HEK293 (cell line): ENCODE measurements at regions not wholly inside any gene's neighbourhood (a gene's known extent, or its start where the extent isn't known, plus 50 kb on each side); places are given as distances from the start of the nearest gene placed in this dataset.

ENCODE experiments used
- CTCF ChIA-PET: fragments of 350-600 bp; formaldehyde crosslinking; extraction: SDS; loops from one replicate; lab custom pipeline; 2021; ENCODE audit warnings: antibody characterized with exemption; lab: Yijun Ruan, JAX
- POLR2A ChIA-PET: fragments of 300-600 bp; formaldehyde crosslinking; extraction: SDS; loops from one replicate; lab custom pipeline; 2020; ENCODE audit warnings: antibody characterized with exemption, inconsistent platforms; lab: Yijun Ruan, JAX
- H3K27ac ChIP-seq: fragments of 200-500 bp; sonication (Bioruptor generic); 2 replicates; pipeline ENCODE4 v1.5.1; 2014; ENCODE audit warnings: low read depth, low read length, control low read depth, inconsistent platforms; ENCODE audit errors: extremely low read depth
- H3K36me3 ChIP-seq, 2 experiments: fragments of 200-500 bp in 1 of 2; sonication (Bioruptor generic) in 1 of 2; 1 replicate in 1 of 2; 2 replicates in 1 of 2; pipeline ENCODE4 v1.5.1; 2014 to 2017; ENCODE audit warnings: inconsistent platforms in 2 of 2, low read length in 2 of 2; ENCODE audit not compliant: control insufficient read depth in 2 of 2, insufficient read depth in 1 of 2
- H3K4me1 ChIP-seq: fragments of 200-500 bp; sonication (Bioruptor generic); 2 replicates; pipeline ENCODE4 v1.5.1; 2014; ENCODE audit warnings: mild to moderate bottlenecking, low read length, inconsistent platforms; ENCODE audit not compliant: control insufficient read depth, insufficient read depth
- H3K4me3 ChIP-seq: 2 replicates; pipeline ENCODE4 v1.5.1; 2011; ENCODE audit warnings: low read depth, mild to moderate bottlenecking, control low read depth, low read length, moderate library complexity
- H3K9me3 ChIP-seq: fragments of 200-500 bp; sonication (Bioruptor generic); 2 replicates; pipeline ENCODE4 v1.5.1; 2014; ENCODE audit warnings: low read depth, low read length, inconsistent platforms; ENCODE audit not compliant: control insufficient read depth, insufficient read depth
- IKZF3 ChIP-seq: fragments of 450-650 bp; IDR thresholded peaks from 2 replicates; pipeline ENCODE4 v1.5.0; 2018; ENCODE audit warnings: missing biosample characterization, mild to moderate bottlenecking, missing genetic modification characterization, moderate library complexity
- KLF10 ChIP-seq: fragments of 450-650 bp; IDR thresholded peaks from 2 replicates; pipeline ENCODE4 v1.5.1; 2018; ENCODE audit warnings: missing biosample characterization, mild to moderate bottlenecking, missing genetic modification characterization
- SCRT1 ChIP-seq: fragments of 450-650 bp; formaldehyde crosslinking; IDR thresholded peaks from 2 replicates; pipeline ENCODE4 v1.5.1; 2016; ENCODE audit warnings: missing biosample characterization, missing genetic modification characterization, borderline replicate concordance
- ZBTB8A ChIP-seq: fragments of 450-650 bp; formaldehyde crosslinking; IDR thresholded peaks from 2 replicates; pipeline ENCODE4 v1.5.1; 2016; ENCODE audit warnings: missing biosample characterization, missing genetic modification characterization
- ZNF10 ChIP-seq: fragments of 450-650 bp; formaldehyde crosslinking; IDR thresholded peaks from 2 replicates; pipeline ENCODE4 v1.5.1; 2017; ENCODE audit warnings: missing biosample characterization, missing genetic modification characterization
- ZNF146 ChIP-seq: fragments of 450-650 bp; formaldehyde crosslinking; IDR thresholded peaks from 2 replicates; pipeline ENCODE4 v1.5.1; 2016; ENCODE audit warnings: missing biosample characterization, missing genetic modification characterization
- ZNF155 ChIP-seq: fragments of 450-650 bp; formaldehyde crosslinking; IDR thresholded peaks from 2 replicates; pipeline ENCODE4 v1.5.1; 2016; ENCODE audit warnings: missing biosample characterization, missing genetic modification characterization
- ZNF157 ChIP-seq: fragments of 450-650 bp; formaldehyde crosslinking; IDR thresholded peaks from 2 replicates; pipeline ENCODE4 v1.5.1; 2016; ENCODE audit warnings: missing biosample characterization, missing genetic modification characterization
- ZNF214 ChIP-seq: fragments of 450-650 bp; formaldehyde crosslinking; IDR thresholded peaks from 2 replicates; pipeline ENCODE4 v1.5.1; 2017; ENCODE audit warnings: missing biosample characterization, mild to moderate bottlenecking, missing genetic modification characterization, borderline replicate concordance
- ZNF221 ChIP-seq: fragments of 450-650 bp; formaldehyde crosslinking; IDR thresholded peaks from 2 replicates; pipeline ENCODE4 v1.5.1; 2017; ENCODE audit warnings: missing biosample characterization, missing genetic modification characterization, borderline replicate concordance
- ZNF248 ChIP-seq: fragments of 450-650 bp; formaldehyde crosslinking; IDR thresholded peaks from 2 replicates; pipeline ENCODE4 v1.5.1; 2017; ENCODE audit warnings: missing biosample characterization, missing genetic modification characterization
- ZNF280D ChIP-seq: fragments of 450-650 bp; formaldehyde crosslinking; IDR thresholded peaks from 2 replicates; pipeline ENCODE4 v1.5.1; 2016; ENCODE audit warnings: missing biosample characterization, missing genetic modification characterization
- ZNF302 ChIP-seq: fragments of 450-650 bp; formaldehyde crosslinking; IDR thresholded peaks from 2 replicates; pipeline ENCODE4 v1.5.1; 2016; ENCODE audit warnings: missing biosample characterization, missing genetic modification characterization, low read depth
- ZNF362 ChIP-seq: fragments of 450-650 bp; formaldehyde crosslinking; IDR thresholded peaks from 2 replicates; pipeline ENCODE4 v1.5.1; 2016; ENCODE audit warnings: missing biosample characterization, missing genetic modification characterization
- ZNF549 ChIP-seq: fragments of 450-650 bp; IDR thresholded peaks from 2 replicates; pipeline ENCODE4 v1.5.1; 2018; ENCODE audit warnings: missing biosample characterization, missing genetic modification characterization, mild to moderate bottlenecking, inconsistent platforms, moderate library complexity
- ZNF624 ChIP-seq: fragments of 450-650 bp; formaldehyde crosslinking; IDR thresholded peaks from 2 replicates; pipeline ENCODE4 v1.5.1; 2017; ENCODE audit warnings: missing biosample characterization, missing genetic modification characterization
- ZNF677 ChIP-seq: fragments of 450-650 bp; IDR thresholded peaks from 2 replicates; pipeline ENCODE4 v1.5.0; 2018; ENCODE audit warnings: missing biosample characterization, mild to moderate bottlenecking, missing genetic modification characterization, moderate library complexity
- ZNF768 ChIP-seq: fragments of 450-650 bp; formaldehyde crosslinking; IDR thresholded peaks from 2 replicates; pipeline ENCODE4 v1.5.1; 2018; ENCODE audit warnings: missing biosample characterization, mild to moderate bottlenecking, missing genetic modification characterization
- TF ChIP-seq, protein P1 (sequence below): fragments of 450-650 bp; formaldehyde crosslinking; IDR thresholded peaks from 2 replicates; pipeline ENCODE4 v1.5.1; 2017; ENCODE audit warnings: missing biosample characterization, mild to moderate bottlenecking, missing genetic modification characterization, moderate library complexity

DNA sequence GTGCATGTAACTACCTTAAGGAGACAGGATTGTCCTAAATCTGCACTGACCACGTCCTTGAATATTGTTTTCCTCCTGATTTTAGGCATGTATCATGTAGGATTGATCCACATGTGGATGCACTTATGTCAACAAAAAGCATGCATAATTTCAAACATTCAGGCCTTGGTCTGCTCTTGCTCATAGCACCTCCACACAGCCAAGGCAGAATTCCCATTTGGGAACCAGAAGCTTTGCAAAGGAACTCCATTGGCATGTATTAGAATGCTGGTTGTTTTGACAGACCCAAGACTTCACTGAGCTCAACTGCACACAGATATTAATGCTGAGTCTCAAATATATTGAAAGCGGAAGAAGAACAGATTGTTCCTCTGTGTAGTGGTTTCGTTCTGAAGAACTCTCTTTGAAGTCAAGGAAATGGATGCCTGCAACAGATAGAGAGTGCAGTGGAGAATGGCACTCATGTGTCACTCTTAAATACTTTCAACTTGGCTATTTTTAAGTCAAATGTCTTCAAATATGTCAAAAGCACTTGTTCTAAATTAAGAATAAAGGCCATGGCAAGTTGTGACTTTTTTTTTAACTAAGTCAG, 387.6 kb downstream of the LTN1 start:
- H3K9me3 ChIP-seq: no peaks in the 10 kb centered on the region
- TF ChIP-seq ZNF768 (tag by site-specific recombination): no peak
- no peak for TF ChIP-seq ZNF248 (tag by site-specific recombination)
- no peak for TF ChIP-seq SCRT1 (tag by site-specific recombination)
- no peak for TF ChIP-seq ZNF302 (tag by site-specific recombination)
- no peak for TF ChIP-seq ZNF549 (tag by site-specific recombination)
- TF ChIP-seq ZNF362 (tag by site-specific recombination): no peak
- TF ChIP-seq ZNF155 (tag by site-specific recombination): no peak
- TF ChIP-seq ZNF677 (tag by site-specific recombination): no peak
- TF ChIP-seq ZNF624: no peak
- TF ChIP-seq ZNF221 (tag by site-specific recombination): no peak
- no peak for TF ChIP-seq ZNF10 (tag by site-specific recombination)
- TF ChIP-seq ZBTB8A (tag by site-specific recombination): no peak
- TF ChIP-seq KLF10: no peak
- TF ChIP-seq ZNF146 (tag by site-specific recombination): no peak
- no peak for TF ChIP-seq IKZF3 (tag by site-specific recombination)
- no peak for TF ChIP-seq ZNF280D (tag by site-specific recombination)
- TF ChIP-seq, all 188 proteins: peak for 0
- ChIA-PET POLR2A (no interaction called here), CTCF (no interaction called here)
- H3K36me3 ChIP-seq: no peaks in the 10 kb centered on the region
- no peak overlapping the region for H3K4me3 ChIP-seq
- no peak overlapping the region for H3K27ac ChIP-seq
- H3K4me1 ChIP-seq: no peaks in the 10 kb centered on the region

DNA sequence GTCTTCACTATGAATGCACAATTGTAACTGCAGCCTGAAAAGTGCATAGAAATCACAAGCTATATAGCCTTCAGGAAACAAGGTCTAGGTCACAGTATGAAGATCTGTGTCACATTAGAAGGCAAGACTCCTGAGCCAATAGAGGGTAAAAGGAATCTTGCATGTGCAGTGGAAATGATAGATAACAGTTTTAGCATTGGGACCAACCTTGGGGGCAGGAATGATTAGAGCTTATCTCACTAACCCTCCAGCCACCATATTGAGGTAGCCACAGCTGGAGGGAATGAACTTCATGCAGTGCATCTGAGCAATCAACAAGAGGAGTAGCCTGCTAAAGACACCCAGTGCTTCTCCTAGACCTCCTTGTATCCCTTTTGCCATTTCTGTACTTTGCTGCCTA, 390.1 kb downstream of the LTN1 start:
- Histone ChIP-seq H3K36me3 (no peaks in the 10 kb centered on the region), H3K27ac (no peak overlapping the region), H3K9me3 (no peaks in the 10 kb centered on the region), H3K4me1 (no peaks in the 10 kb centered on the region), H3K4me3 (no peak overlapping the region)
- ChIA-PET CTCF (no interaction called here), POLR2A (no interaction called here)
- TF ChIP-seq ZNF157 (no peak), ZNF214 (tag by site-specific recombination) (no peak)
- TF ChIP-seq, protein P1, sequence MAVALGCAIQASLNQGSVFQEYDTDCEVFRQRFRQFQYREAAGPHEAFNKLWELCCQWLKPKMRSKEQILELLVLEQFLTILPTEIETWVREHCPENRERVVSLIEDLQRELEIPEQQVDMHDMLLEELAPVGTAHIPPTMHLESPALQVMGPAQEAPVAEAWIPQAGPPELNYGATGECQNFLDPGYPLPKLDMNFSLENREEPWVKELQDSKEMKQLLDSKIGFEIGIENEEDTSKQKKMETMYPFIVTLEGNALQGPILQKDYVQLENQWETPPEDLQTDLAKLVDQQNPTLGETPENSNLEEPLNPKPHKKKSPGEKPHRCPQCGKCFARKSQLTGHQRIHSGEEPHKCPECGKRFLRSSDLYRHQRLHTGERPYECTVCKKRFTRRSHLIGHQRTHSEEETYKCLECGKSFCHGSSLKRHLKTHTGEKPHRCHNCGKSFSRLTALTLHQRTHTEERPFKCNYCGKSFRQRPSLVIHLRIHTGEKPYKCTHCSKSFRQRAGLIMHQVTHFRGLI (tag by site-specific recombination): no peak
